ENCODE measurements at regions not wholly inside any gene's neighbourhood (a gene's known extent, or its start where the extent isn't known, plus 50 kb on each side); places are given as distances from the start of the nearest gene placed in this dataset.

GRCh38 chr12:94760786-94761185 is 110.4 kb upstream of the TMCC3 start:
- Mint-ChIP-seq H3K27me3 (peaks cover 18% of the 10 kb centered on the region), H3K4me3 (no peak overlapping the region), H3K4me1 (peaks cover 14% of the 10 kb centered on the region), H3K27ac (no peak overlapping the region), H3K36me3 (no peaks in the 10 kb centered on the region), H3K9me3 (ENCODE audit: low read depth) (no peaks in the 10 kb centered on the region)
- CTCF ChIA-PET, result no interaction called here
- ATAC-seq (no peak), DNase-seq (no peak)

GRCh38 chr12:94756789-94757188 is 106.4 kb upstream of the TMCC3 start:
- H3K4me3 Mint-ChIP-seq, result no peak overlapping the region
- peaks cover 29% of the 10 kb centered on the region for H3K27me3 Mint-ChIP-seq
- H3K9me3 Mint-ChIP-seq (ENCODE audit: low read depth), result no peaks in the 10 kb centered on the region
- H3K4me1 Mint-ChIP-seq, result peaks cover under 1% of the 10 kb centered on the region
- CTCF ChIA-PET, result no interaction called here
- no peak for ATAC-seq
- no peak for DNase-seq
- no peak overlapping the region for H3K27ac Mint-ChIP-seq
- no peaks in the 10 kb centered on the region for H3K36me3 Mint-ChIP-seq

- DNase-seq, result no peak
- Mint-ChIP-seq H3K27me3 (peaks cover 32% of the 10 kb centered on the region), H3K4me1 (no peaks in the 10 kb centered on the region)
Observed at GRCh38 chr12:94755598-94755997, 105.2 kb upstream of the TMCC3 start.

GRCh38 chr12:94754653-94755052 is 104.3 kb upstream of the TMCC3 start:
- Mint-ChIP-seq H3K36me3 (no peaks in the 10 kb centered on the region), H3K4me3 (no peak overlapping the region), H3K9me3 (ENCODE audit: low read depth) (no peaks in the 10 kb centered on the region), H3K27me3 (peaks cover 32% of the 10 kb centered on the region), H3K27ac (no peak overlapping the region), H3K4me1 (no peaks in the 10 kb centered on the region)
- CTCF ChIA-PET, result no interaction called here
- DNase-seq (no peak), ATAC-seq (no peak)

More at GRCh38 chr12:94755598-94755997, 105.2 kb upstream of the TMCC3 start:
- H3K4me3 Mint-ChIP-seq, result no peak overlapping the region
- no peaks in the 10 kb centered on the region for H3K36me3 Mint-ChIP-seq
- H3K9me3 Mint-ChIP-seq (ENCODE audit: low read depth), result no peaks in the 10 kb centered on the region
- H3K27ac Mint-ChIP-seq, result no peak overlapping the region
- no peak for ATAC-seq
- CTCF ChIA-PET, result no interaction called here

GRCh38 chr12:94753036-94753679 is 102.8 kb upstream of the TMCC3 start:
- DNase-seq, result no peak
- no peak for ATAC-seq
- H3K27ac Mint-ChIP-seq, result no peak overlapping the region
- CTCF ChIA-PET, result no interaction called here
- H3K9me3 Mint-ChIP-seq (ENCODE audit: low read depth), result no peaks in the 10 kb centered on the region
- peaks cover 30% of the 10 kb centered on the region for H3K27me3 Mint-ChIP-seq
- H3K4me1 Mint-ChIP-seq, result no peaks in the 10 kb centered on the region
- no peaks in the 10 kb centered on the region for H3K36me3 Mint-ChIP-seq
- no peak overlapping the region for H3K4me3 Mint-ChIP-seq

- no peak overlapping the region for H3K27ac Mint-ChIP-seq
- H3K4me3 Mint-ChIP-seq, result no peak overlapping the region
- DNase-seq (no peak), ATAC-seq (no peak)
- H3K4me1 Mint-ChIP-seq, result no peaks in the 10 kb centered on the region
- CTCF ChIA-PET, result no interaction called here
- H3K36me3 Mint-ChIP-seq, result no peaks in the 10 kb centered on the region
- no peaks in the 10 kb centered on the region for H3K9me3 Mint-ChIP-seq (ENCODE audit: low read depth)
- peaks cover 33% of the 10 kb centered on the region for H3K27me3 Mint-ChIP-seq
Observed at GRCh38 chr12:94750864-94751263, 100.5 kb upstream of the TMCC3 start.

DNA sequence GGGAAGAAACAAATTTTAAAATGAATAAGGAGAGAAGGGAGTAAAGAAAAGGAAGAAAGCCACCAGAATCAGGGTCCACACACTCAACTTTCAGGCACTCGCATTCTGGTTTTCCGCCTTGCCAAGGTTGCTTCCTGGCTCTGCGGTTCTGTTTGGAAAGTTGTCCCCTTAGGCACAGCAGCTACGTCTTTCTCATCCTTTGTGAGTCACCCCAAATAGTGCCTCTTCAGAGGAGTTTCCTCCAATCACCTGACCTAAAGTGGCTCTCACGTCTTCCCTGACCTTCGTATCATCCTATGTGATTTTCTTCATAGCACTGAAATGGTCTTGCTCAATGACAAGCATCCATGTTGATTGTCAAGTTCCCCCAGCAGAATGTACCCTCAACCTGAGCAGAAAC is 99.5 kb upstream of the TMCC3 start:
- no peak overlapping the region for H3K4me3 Mint-ChIP-seq

GRCh38 chr12:94749455-94749854 is 99.1 kb upstream of the TMCC3 start:
- H3K36me3 Mint-ChIP-seq, result no peaks in the 10 kb centered on the region
- H3K9me3 Mint-ChIP-seq (ENCODE audit: low read depth), result no peaks in the 10 kb centered on the region
- no peak for DNase-seq
- ATAC-seq, result no peak
- no peak overlapping the region for H3K27ac Mint-ChIP-seq
- no peaks in the 10 kb centered on the region for H3K4me1 Mint-ChIP-seq
- CTCF ChIA-PET, result no interaction called here
- no peak overlapping the region for H3K4me3 Mint-ChIP-seq
- H3K27me3 Mint-ChIP-seq, result peaks cover 33% of the 10 kb centered on the region

More for the DNA sequence above, 99.5 kb upstream of the TMCC3 start:
- CTCF ChIA-PET, result no interaction called here
- Mint-ChIP-seq H3K9me3 (ENCODE audit: low read depth) (no peaks in the 10 kb centered on the region), H3K4me1 (no peaks in the 10 kb centered on the region), H3K27me3 (peaks cover 32% of the 10 kb centered on the region), H3K27ac (no peak overlapping the region), H3K36me3 (no peaks in the 10 kb centered on the region)
- ATAC-seq, result no peak
- no peak for DNase-seq

- CTCF ChIA-PET, result no interaction called here
- Mint-ChIP-seq H3K9me3 (ENCODE audit: low read depth) (no peaks in the 10 kb centered on the region), H3K36me3 (no peaks in the 10 kb centered on the region), H3K4me3 (no peak overlapping the region), H3K27ac (no peak overlapping the region), H3K4me1 (no peaks in the 10 kb centered on the region), H3K27me3 (peaks cover 34% of the 10 kb centered on the region)
- DNase-seq (no peak), ATAC-seq (no peak)
Observed at GRCh38 chr12:94748726-94749421, 98.5 kb upstream of the TMCC3 start.

DNA sequence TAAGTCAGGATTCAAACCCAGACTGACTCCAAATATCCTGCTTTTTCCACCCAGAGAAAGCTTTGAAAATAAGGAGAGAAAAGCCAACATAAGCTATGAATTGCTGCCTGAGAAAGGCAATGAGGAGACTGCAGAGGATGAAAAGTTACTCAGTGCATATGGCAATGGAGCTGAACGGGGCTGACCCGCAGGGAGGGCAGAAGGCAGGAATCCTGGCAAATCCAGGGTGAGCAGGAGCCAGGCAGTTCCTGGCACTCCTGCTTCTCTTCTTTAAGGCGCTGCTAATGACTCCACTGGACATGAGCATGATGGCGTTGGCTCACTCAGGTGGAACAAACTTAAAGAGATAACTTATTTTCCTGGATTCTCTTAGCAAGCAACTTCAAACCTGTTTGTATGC is 95.2 kb upstream of the TMCC3 start:
- DNase-seq (no peak), ATAC-seq (no peak)

GRCh38 chr12:94743174-94743573 is 92.8 kb upstream of the TMCC3 start:
- CTCF ChIA-PET, result no interaction called here
- no peak for ATAC-seq
- DNase-seq, result no peak
- H3K9me3 Mint-ChIP-seq (ENCODE audit: low read depth), result no peaks in the 10 kb centered on the region
- H3K36me3 Mint-ChIP-seq, result no peaks in the 10 kb centered on the region
- H3K27me3 Mint-ChIP-seq, result peaks cover 41% of the 10 kb centered on the region
- peaks cover 6% of the 10 kb centered on the region for H3K4me1 Mint-ChIP-seq
- H3K27ac Mint-ChIP-seq, result no peak overlapping the region
- H3K4me3 Mint-ChIP-seq, result no peak overlapping the region

More for the DNA sequence above, 95.2 kb upstream of the TMCC3 start:
- no peak overlapping the region for H3K27ac Mint-ChIP-seq
- CTCF ChIA-PET, result no interaction called here
- no peaks in the 10 kb centered on the region for H3K36me3 Mint-ChIP-seq
- peaks cover 6% of the 10 kb centered on the region for H3K4me1 Mint-ChIP-seq
- peaks cover 29% of the 10 kb centered on the region for H3K27me3 Mint-ChIP-seq
- H3K4me3 Mint-ChIP-seq, result no peak overlapping the region
- no peaks in the 10 kb centered on the region for H3K9me3 Mint-ChIP-seq (ENCODE audit: low read depth)

GRCh38 chr12:94740601-94741362 is 90.4 kb upstream of the TMCC3 start:
- CTCF ChIA-PET, result no interaction called here
- Mint-ChIP-seq H3K27ac (no peak overlapping the region), H3K4me1 (peaks cover 6% of the 10 kb centered on the region), H3K9me3 (ENCODE audit: low read depth) (no peaks in the 10 kb centered on the region), H3K36me3 (no peaks in the 10 kb centered on the region), H3K27me3 (peaks cover 35% of the 10 kb centered on the region), H3K4me3 (no peak overlapping the region)
- no peak for DNase-seq
- no peak for ATAC-seq

DNA sequence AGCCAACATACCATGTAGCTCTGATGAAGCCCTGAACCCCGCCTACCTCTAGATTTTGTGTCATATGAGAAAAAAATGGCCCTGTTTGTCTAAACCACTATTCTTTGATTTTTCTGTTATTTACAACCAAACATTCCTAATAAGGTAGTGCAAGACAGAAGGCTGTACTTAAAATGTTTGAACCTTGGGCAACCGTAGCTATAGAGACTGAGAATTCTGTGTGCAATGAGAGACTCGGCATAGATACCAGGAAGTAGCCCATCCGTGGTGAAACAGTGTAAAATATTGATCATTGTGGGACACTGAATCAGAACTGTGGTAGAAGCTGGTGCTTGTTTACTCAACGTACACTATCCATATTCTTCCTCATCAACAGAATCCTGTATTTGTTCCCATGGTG is 86.5 kb upstream of the TMCC3 start:
- H3K36me3 Mint-ChIP-seq, result no peaks in the 10 kb centered on the region
- no peak for DNase-seq
- H3K27me3 Mint-ChIP-seq, result peaks cover 26% of the 10 kb centered on the region
- H3K9me3 Mint-ChIP-seq (ENCODE audit: low read depth), result no peaks in the 10 kb centered on the region
- CTCF ChIA-PET, result interaction anchor here (0.7 to 0.9 kb wide), 2 partner anchors 29 to 969 kb away, joined by 3 to 6 read pairs; no protein-coding TSS in a partner anchor
- no peak for ATAC-seq
- H3K4me1 Mint-ChIP-seq, result no peaks in the 10 kb centered on the region
- H3K4me3 Mint-ChIP-seq, result no peak overlapping the region
- no peak overlapping the region for H3K27ac Mint-ChIP-seq

DNA sequence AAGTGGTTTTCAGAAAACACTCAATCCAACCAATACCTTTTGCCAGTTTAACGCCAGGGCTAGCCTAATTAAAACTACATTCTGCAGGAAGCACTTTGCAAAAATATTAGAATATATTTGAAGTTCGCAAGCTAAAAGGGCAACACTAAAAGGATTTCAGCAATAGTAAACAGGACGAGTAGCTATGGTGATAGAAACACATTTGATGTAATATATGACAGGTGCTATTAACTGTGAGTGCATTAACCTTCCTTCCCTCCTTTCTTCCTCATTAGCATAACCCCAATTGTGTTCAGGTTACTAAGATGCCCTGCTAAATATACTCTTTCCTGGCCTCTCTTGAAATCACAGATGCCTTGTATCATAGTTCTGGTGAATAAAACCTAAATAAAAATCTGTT is 85.6 kb upstream of the TMCC3 start:
- no peak for DNase-seq
- no peak overlapping the region for H3K4me3 Mint-ChIP-seq
- no peaks in the 10 kb centered on the region for H3K36me3 Mint-ChIP-seq
- no peaks in the 10 kb centered on the region for H3K9me3 Mint-ChIP-seq (ENCODE audit: low read depth)
- ATAC-seq, result no peak
- CTCF ChIA-PET, result interaction anchor here (0.7 to 0.9 kb wide), 2 partner anchors 28 to 968 kb away, joined by 3 to 6 read pairs; no protein-coding TSS in a partner anchor
- peaks cover 23% of the 10 kb centered on the region for H3K27me3 Mint-ChIP-seq
- no peak overlapping the region for H3K27ac Mint-ChIP-seq
- H3K4me1 Mint-ChIP-seq, result no peaks in the 10 kb centered on the region
